CD4-positive, alpha-beta T cell treated with Interleukin-6 at 100 ng/mL for 8 hours (primary cell): ENCODE measurements at regions not wholly inside any gene's neighbourhood (a gene's known extent, or its start where the extent isn't known, plus 50 kb on each side); places are given as distances from the start of the nearest gene placed in this dataset.
A peak's percentile ranks its signal among the peaks of the same experiment; 100 is the strongest.
"Not testable (repeated sequence)": the region's sequence is repeated elsewhere in the genome, so short reads cannot be mapped to it uniquely, and the experiment has no call there.

Experiments used
- DNase-seq: peaks from one replicate; pipeline ENCODE4 v3.0.0-alpha.2; 2020; ENCODE audit warnings: mixed read lengths, low spot score

- DNase-seq: not testable (repeated sequence)
These were observed 676.4 kb upstream of the ZNF337 start for GRCh38 chr20:26373066-26373465.

DNA sequence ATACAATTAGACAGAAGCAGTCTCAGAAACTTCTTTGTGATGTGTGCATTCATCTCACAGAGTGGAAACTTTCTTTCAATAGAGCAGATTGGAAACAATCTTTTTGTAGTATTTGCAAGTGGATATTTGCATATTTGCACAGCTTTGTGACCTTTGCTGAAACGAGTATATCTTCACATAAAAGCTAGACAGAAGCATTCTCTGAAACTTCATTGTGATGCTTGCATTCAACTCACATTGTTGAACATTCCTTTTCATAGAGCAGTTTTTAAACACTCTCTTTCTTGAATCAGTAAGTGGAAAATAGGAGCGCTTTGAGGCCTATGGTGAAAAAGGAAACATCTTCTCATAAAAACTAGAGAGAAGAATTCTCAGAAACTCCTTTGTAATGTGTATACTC, 657.9 kb upstream of the ZNF337 start:
- no peak for DNase-seq

DNA sequence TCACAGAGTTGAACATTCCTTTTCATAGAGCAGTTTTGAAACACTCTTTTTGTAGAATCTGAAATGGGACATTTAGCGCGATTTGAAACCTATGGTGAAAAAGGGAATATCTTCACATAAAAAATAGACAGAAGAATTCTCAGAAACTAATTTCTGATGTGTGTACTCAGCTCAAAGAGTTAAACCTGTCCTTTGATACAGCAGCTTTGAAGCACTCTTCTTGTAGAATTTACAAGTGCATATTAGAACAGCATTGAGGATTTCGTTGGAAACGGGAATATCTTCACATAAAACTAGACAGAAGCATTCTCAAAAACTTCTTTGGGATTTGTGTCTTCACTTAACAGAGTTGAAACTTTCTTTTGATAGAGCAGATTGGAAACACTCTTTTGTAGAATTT, 650.7 kb upstream of the ZNF337 start:
- no peak for DNase-seq

- DNase-seq: peak; percentile 9
These were observed 643.9 kb upstream of the ZNF337 start for GRCh38 chr20:26340460-26341065.

- DNase-seq: peak; percentile 1
These were observed 627.5 kb upstream of the ZNF337 start for GRCh38 chr20:26324177-26324576.

DNA sequence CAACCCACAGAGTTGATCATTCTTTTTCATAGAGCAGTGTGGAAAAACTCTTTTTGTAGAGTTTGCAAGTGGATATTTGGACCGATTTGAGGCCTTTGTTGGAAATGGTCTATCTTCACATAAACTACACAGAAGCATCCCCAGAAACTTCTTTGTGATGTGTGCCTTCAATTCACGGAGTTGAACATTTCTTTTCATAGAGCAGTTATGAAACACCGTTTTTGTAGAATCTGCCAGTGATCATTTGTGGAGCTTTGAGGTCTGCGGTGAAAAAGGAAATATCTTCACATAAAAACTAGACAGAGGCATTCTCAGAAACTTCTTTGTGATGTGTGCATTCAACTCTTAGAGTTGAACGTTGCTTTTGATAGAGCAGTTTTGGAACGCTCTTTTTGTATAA, 618.4 kb upstream of the ZNF337 start:
- no peak for DNase-seq

- DNase-seq: not testable (repeated sequence)
These were observed 613.1 kb upstream of the ZNF337 start for GRCh38 chr20:26309720-26310119.

GRCh38 chr20:26308961-26309360, 612.3 kb upstream of the ZNF337 start:
- DNase-seq: peak; percentile 35

DNA sequence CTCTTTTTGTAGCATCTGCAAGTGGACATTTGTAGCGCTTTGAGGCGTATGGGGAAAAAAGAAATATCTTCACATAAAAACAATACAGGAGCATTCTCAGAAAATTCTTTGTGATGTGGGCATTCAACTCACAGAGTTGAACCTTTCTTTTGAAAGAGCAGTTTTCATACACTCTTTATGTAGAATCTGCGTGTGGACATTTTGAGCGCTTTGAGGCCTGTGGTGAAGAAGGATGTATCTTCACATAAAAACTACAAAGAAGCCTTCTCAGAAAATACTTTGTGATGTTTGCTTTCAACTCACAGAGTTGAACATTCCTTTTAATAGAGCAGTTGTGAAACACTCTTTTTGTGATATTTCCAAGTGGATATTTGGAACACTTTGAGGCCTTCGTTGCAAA, 598.4 kb upstream of the ZNF337 start:
- DNase-seq: no peak

DNA sequence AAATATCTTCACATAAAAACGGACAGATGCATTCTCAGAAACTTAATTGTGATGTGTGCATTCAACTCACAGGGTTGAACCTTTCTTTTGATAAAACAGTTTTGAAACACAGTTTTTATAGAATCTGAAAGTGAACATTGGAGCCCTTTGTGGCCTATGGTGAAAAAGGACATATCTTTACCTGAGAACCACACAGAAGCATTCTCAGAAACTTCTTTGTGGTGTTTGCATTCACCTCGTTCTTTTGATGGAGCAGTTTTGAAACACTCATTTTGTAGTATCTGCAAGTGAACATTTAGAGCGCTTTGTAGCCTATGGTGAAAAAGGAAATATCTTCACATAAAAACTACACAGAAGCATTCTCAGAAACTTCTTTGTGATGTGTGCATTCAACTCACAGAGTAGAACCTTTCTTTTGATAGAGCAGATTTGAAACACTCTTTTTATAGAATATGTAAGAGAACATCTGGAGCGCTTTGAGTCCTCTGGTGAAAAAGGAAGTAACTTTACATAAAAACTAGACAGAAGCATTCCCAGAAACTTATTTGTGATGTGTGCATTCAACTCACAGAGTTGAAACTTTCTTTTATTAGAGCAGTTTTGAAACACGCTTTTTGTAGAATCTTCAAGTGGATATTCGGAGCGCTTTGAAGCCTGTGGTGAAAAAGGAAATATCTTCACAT, 591.9 kb upstream of the ZNF337 start:
- peak; percentile 19 for DNase-seq

GRCh38 chr20:26279238-26279637, 582.6 kb upstream of the ZNF337 start:
- peak; percentile 12 for DNase-seq

DNA sequence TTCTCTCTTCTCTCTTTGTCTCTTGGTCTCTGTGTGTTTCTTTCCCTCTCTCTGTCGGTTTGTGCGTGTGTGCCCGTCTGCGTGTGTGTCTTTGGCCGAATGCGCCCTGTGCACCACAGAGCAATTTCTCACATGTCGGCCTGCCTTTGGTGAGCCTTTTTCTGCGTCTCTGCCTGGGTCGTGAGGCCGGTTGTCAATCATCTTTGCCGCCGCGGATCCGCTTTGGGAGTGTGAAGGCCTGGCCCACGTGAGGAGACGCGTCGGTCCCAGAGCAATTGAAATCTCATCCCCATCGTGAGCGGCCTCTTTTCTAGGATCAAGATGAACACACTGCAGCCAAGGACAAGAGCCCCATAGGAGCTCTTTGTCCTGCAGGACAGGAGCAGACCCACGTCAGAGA, 580.7 kb upstream of the ZNF337 start:
- DNase-seq: no peak

DNA sequence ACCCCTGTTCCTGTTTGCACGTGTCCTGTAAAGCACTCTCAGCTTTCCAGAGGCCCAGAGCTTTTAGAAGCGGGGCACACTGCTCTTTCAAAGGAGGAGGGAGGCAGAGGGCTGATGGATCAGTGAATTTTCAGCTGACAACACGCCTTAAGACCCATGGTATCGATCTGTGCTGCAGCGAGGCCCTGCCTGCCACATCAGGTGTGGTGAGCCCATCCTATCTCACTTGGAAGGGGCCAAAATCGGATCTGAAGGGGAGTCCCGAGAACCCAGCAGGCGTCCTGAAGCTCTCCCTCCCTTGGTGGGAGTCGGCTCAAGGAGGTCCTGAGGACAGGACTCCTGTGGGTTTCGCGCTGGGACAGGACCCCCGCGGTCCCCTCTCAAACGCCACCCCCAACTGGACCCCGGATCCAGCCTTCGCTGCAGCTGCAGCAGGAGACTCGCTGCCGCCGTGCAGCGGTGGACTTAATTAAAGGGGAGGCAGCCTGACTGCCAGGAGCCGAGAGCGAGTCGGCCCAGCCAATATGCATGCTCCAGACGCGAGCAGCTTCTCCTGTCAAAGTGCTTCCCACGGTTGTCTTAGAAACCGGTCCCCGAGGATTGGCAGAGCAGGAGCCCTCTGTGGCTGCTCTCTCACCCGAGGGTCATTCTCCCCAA, 580.0 kb upstream of the ZNF337 start:
- no peak for DNase-seq

DNA sequence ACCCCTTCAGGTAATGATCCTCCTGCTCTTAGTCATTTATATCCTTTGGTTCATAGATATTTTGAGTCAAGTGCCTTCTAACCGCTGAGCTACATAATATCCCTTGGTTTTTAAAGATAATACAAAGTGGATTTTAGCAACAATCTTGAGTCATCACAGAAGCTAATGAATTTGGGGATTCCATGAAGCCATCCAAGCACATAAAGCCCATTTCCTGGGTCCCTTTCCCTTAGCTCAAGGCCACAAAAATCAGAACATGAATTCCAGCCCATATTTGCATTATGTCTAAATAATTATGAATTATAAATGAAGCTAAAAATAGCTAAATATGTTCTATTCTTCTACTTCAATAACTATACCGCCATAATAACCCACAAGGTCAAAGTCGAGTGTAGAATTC, 572.1 kb upstream of the ZNF337 start:
- DNase-seq: not testable (repeated sequence)

GRCh38 chr20:26260925-26261324, 564.3 kb upstream of the ZNF337 start:
- DNase-seq: not testable (repeated sequence)

- peak; percentile 42 for DNase-seq
These were observed 555.8 kb upstream of the ZNF337 start for GRCh38 chr20:26252311-26252975.

DNA sequence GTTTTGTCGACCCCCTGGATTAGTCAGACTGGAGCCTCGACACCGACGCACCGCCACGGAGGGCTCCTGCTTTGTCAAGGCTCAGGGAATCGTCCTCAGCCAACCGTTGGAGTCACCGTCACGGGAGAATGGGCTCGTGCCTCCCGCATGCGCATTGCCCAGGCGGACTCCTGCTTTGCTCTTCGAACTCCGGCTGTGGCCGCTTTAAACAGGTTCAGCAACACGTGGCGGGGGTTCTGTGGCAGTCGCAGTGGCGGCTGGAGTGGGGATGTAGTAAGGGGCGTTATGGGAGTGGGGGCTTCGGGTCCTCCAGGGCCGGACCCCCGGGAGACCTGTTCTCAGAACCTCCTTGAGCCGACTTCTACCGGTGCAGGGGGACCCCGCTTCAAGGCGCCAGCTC, 554.7 kb upstream of the ZNF337 start:
- not testable (repeated sequence) for DNase-seq

GRCh38 chr20:26250249-26251114, 553.8 kb upstream of the ZNF337 start:
- not testable (repeated sequence) for DNase-seq

DNA sequence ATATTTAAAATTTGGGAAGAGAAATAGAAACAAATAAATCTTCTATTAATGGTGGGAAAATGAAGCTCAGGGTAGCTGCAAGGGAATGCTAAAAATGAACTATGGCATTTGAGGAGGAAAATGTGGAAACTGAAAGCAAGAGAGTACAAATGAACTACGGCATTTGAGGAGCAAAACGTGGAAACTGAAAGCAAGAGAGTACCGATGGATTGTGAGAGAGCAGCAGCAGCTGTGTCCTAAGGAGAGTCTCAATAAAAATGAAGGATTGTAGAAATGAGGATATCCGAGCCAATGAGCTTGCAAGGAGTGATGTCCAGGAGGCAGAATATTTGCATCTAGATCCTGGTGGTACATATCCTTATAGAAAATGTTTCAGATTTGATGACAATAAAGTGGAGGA, 547.1 kb upstream of the ZNF337 start:
- no peak for DNase-seq

- DNase-seq: not testable (repeated sequence)
These were observed 524.0 kb upstream of the ZNF337 start for GRCh38 chr20:26220609-26221008.

DNA sequence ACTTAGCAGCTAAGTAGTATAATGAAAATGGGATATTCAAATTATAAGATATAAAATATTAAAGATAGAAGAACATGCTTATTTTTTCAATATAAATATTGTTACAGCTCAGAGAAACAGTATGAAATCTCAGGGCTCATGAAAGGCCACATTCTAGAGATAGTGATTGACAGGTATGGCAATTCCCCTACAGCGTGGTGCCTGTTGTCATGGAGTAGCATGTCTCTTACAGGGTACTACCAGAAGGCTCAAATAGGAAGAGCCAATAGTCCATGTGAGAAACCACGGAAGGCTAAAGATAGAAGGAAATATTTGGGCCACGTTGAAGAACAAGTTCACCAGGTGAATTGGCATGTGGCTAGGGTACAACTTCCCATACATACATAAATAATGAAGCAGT, 522.9 kb upstream of the ZNF337 start:
- DNase-seq: not testable (repeated sequence)

- no peak for DNase-seq
These were observed 521.6 kb upstream of the ZNF337 start for GRCh38 chr20:26218301-26218700.
